H9 (cell line): ENCODE measurements at regions not wholly inside any gene's neighbourhood (a gene's known extent, or its start where the extent isn't known, plus 50 kb on each side); places are given as distances from the start of the nearest gene placed in this dataset.

ENCODE experiments used
- DNase-seq: peaks from one replicate; pipeline ENCODE4 v3.0.0-alpha.2; 2017
- H2AFZ ChIP-seq: one replicate; pipeline ENCODE4 v1.6.1; 2013; ENCODE audit warnings: mild to moderate bottlenecking, low read length, control low read depth, moderate library complexity
- H2AK5ac ChIP-seq: 2 replicates; pipeline ENCODE4 v1.6.1; 2013; ENCODE audit warnings: low read length, control low read depth, mixed read lengths; ENCODE audit not compliant: insufficient read length
- H2BK120ac ChIP-seq: one replicate; pipeline ENCODE4 v1.6.1; 2013; ENCODE audit warnings: low read depth, mild to moderate bottlenecking, low read length, control low read depth, inconsistent platforms; ENCODE audit not compliant: poor library complexity, severe bottlenecking
- H2BK12ac ChIP-seq: 2 replicates; pipeline ENCODE4 v1.6.1; 2013; ENCODE audit warnings: low read length, control low read depth, mixed read lengths, low read depth; ENCODE audit not compliant: insufficient read length
- H2BK15ac ChIP-seq: 2 replicates; pipeline ENCODE4 v1.6.1; 2013; ENCODE audit warnings: low read depth, low read length, control low read depth
- H2BK20ac ChIP-seq: one replicate; pipeline ENCODE4 v1.6.1; 2013; ENCODE audit warnings: low read depth, mild to moderate bottlenecking, low read length, control low read depth, inconsistent platforms; ENCODE audit not compliant: poor library complexity, severe bottlenecking
- H2BK5ac ChIP-seq: 2 replicates; pipeline ENCODE4 v1.6.1; 2013; ENCODE audit warnings: low read length, control low read depth, mixed read lengths; ENCODE audit not compliant: insufficient read length
- H3K14ac ChIP-seq: 2 replicates; pipeline ENCODE4 v1.6.1; 2013; ENCODE audit warnings: low read length, control low read depth; ENCODE audit not compliant: insufficient read depth
- H3K18ac ChIP-seq: 2 replicates; pipeline ENCODE4 v1.6.1; 2013; ENCODE audit warnings: low read depth, mild to moderate bottlenecking, mixed read lengths, low read length, control low read depth; ENCODE audit not compliant: insufficient read length
- H3K23ac ChIP-seq: 2 replicates; pipeline ENCODE4 v1.6.1; 2013; ENCODE audit warnings: low read length, control low read depth, mixed read lengths, low read depth; ENCODE audit not compliant: insufficient read length
- H3K23me2 ChIP-seq: 2 replicates; pipeline ENCODE4 v1.6.1; 2013; ENCODE audit warnings: low read depth, mild to moderate bottlenecking, mixed read lengths, low read length, control low read depth; ENCODE audit not compliant: insufficient read length, poor library complexity, severe bottlenecking
- H3K27ac ChIP-seq: 2 replicates; pipeline ENCODE4 v1.5.1; 2013; ENCODE audit warnings: low read length, control low read depth, mixed read lengths, low read depth; ENCODE audit not compliant: insufficient read length
- H3K27me3 ChIP-seq: 2 replicates; pipeline ENCODE4 v1.6.1; 2013; ENCODE audit warnings: low read length, control low read depth, inconsistent platforms; ENCODE audit not compliant: insufficient read depth
- H3K4ac ChIP-seq: 2 replicates; pipeline ENCODE4 v1.6.1; 2013; ENCODE audit warnings: low read depth, mild to moderate bottlenecking, control low read depth, inconsistent platforms, low read length, moderate library complexity
- H3K4me1 ChIP-seq: 2 replicates; pipeline ENCODE4 v1.6.1; 2013; ENCODE audit warnings: low read length, control low read depth, inconsistent platforms; ENCODE audit not compliant: insufficient read depth
- H3K4me2 ChIP-seq: 2 replicates; pipeline ENCODE4 v1.6.1; 2013; ENCODE audit warnings: low read length, control low read depth, mixed read lengths; ENCODE audit not compliant: insufficient read length, insufficient read depth
- H3K56ac ChIP-seq: 2 replicates; pipeline ENCODE4 v1.6.1; 2013; ENCODE audit warnings: low read depth, mild to moderate bottlenecking, mixed read lengths, low read length, control low read depth; ENCODE audit not compliant: insufficient read length
- H3K79me1 ChIP-seq: 2 replicates; pipeline ENCODE4 v1.6.1; 2013; ENCODE audit warnings: low read depth, mild to moderate bottlenecking, moderate library complexity, low read length, control low read depth, inconsistent platforms; ENCODE audit not compliant: insufficient read depth, poor library complexity, severe bottlenecking
- H3K79me2 ChIP-seq: 2 replicates; pipeline ENCODE4 v1.6.1; 2013; ENCODE audit warnings: low read length, control low read depth, inconsistent platforms; ENCODE audit not compliant: insufficient read depth
- H3K9ac ChIP-seq: 2 replicates; pipeline ENCODE4 v1.6.1; 2013; ENCODE audit warnings: low read length, control low read depth, mixed read lengths; ENCODE audit not compliant: insufficient read length; ENCODE audit errors: extremely low read depth
- H3K9me3 ChIP-seq: one replicate; pipeline ENCODE4 v1.6.1; 2013; ENCODE audit warnings: low read depth, low read length, inconsistent platforms; ENCODE audit not compliant: control insufficient read depth
- H3T11ph ChIP-seq: one replicate; pipeline ENCODE4 v1.6.1; 2013; ENCODE audit warnings: mild to moderate bottlenecking, low read length, control low read depth, inconsistent platforms
- H4K20me1 ChIP-seq: one replicate; pipeline ENCODE4 v1.6.1; 2013; ENCODE audit not compliant: control insufficient read depth, insufficient read length, insufficient read depth
- H4K5ac ChIP-seq: 2 replicates; pipeline ENCODE4 v1.6.1; 2013; ENCODE audit warnings: low read depth, mild to moderate bottlenecking, mixed read lengths, low read length, control low read depth; ENCODE audit not compliant: insufficient read length
- H4K8ac ChIP-seq: replicated peaks from 2 replicates; pipeline ENCODE4 v1.6.1; 2013; ENCODE audit warnings: low read length, control low read depth, mixed read lengths, low read depth; ENCODE audit not compliant: insufficient read length
- H4K91ac ChIP-seq: 2 replicates; pipeline ENCODE4 v1.6.1; 2013; ENCODE audit warnings: low read depth, mild to moderate bottlenecking, moderate library complexity, mixed read lengths, low read length, control low read depth; ENCODE audit not compliant: insufficient read length
- H3K27ac Mint-ChIP-seq, 3 experiments: 2 replicates in 2 of 3; 3 replicates in 1 of 3; pipeline ENCODE4 v1.8.0; 2020 to 2021; ENCODE audit warnings: mixed read lengths in 3 of 3, mild to moderate bottlenecking in 1 of 3, moderate library complexity in 1 of 3
- H3K27me3 Mint-ChIP-seq: 2 replicates; pipeline ENCODE4 v1.8.0; 2021; ENCODE audit warnings: low read depth, mild to moderate bottlenecking, moderate library complexity, mixed read lengths
- H3K36me3 Mint-ChIP-seq, 3 experiments: 2 replicates in 2 of 3; 3 replicates in 1 of 3; pipeline ENCODE4 v1.8.0; 2020 to 2021; ENCODE audit warnings: low read depth in 3 of 3, mixed read lengths in 3 of 3; ENCODE audit not compliant: insufficient read depth in 1 of 3
- H3K4me1 Mint-ChIP-seq, 2 experiments: 2 replicates each; pipeline ENCODE4 v1.8.0; 2020; ENCODE audit warnings: mixed read lengths in 2 of 2
- H3K4me3 Mint-ChIP-seq, 2 experiments: 2 replicates in 1 of 2; 3 replicates in 1 of 2; pipeline ENCODE4 v1.8.0; 2020 to 2021; ENCODE audit warnings: mild to moderate bottlenecking in 2 of 2, mixed read lengths in 2 of 2, moderate library complexity in 1 of 2
- H3K9me3 Mint-ChIP-seq, 2 experiments: 2 replicates in 1 of 2; 3 replicates in 1 of 2; pipeline ENCODE4 v1.8.0; 2020; ENCODE audit warnings: mild to moderate bottlenecking in 2 of 2, mixed read lengths in 2 of 2, moderate library complexity in 1 of 2
- CTCF ChIP-seq: fragments of 200-600 bp; sonication (generic); conservative IDR thresholded peaks from 3 replicates; pipeline ENCODE4 v1.8.0; 2021; ENCODE audit warnings: antibody characterized with exemption, mild to moderate bottlenecking
- WGBS: extraction: QIAGEN DNeasy Blood & Tissue Kit; methylation state at CpG from one replicate; pipeline ENCODE4 v1.1.7; 2013; ENCODE audit warnings: missing lambda C conversion rate, low lambda C conversion rate, mixed read lengths; ENCODE audit not compliant: insufficient read length; ENCODE audit errors: extremely low coverage; 5-methylcytosine and 5-hydroxymethylcytosine counted together

- Mint-ChIP-seq H3K27me3 (no peaks in the 10 kb centered on the region; the same call in 1 of the 2 replicates), H3K4me3 (no peak overlapping the region), H3K27ac (no peak overlapping the region), H3K36me3 (peaks cover 0 to 4% (median 3%) of the 10 kb centered on the region in 3 experiments; a peak in 3 of 7 replicates), H3K9me3 (peaks cover 0 to 1% of the 10 kb centered on the region in 2 experiments; a peak in 2 of 5 replicates), H3K4me1 (peaks cover 20 to 24% of the 10 kb centered on the region in 2 experiments)
- Histone ChIP-seq H3K23ac (no peak overlapping the region), H4K5ac (no peak overlapping the region), H3K79me2 (no peaks in the 10 kb centered on the region), H3K18ac (no peak overlapping the region), H3K27ac (no peak overlapping the region), H2BK5ac (no peak overlapping the region), H3K79me1 (no peaks in the 10 kb centered on the region), H4K91ac (no peak overlapping the region), H3K9ac (no peak overlapping the region), H3K23me2 (no peaks in the 10 kb centered on the region), H3K4ac (no peak overlapping the region), H2BK12ac (no peak overlapping the region), H3K14ac (no peak overlapping the region), H2BK120ac (no peak overlapping the region), H2BK15ac (no peak overlapping the region), H4K20me1 (no peaks in the 10 kb centered on the region), H2AK5ac (no peak overlapping the region), H3K56ac (no peak overlapping the region), H3K27me3 (no peaks in the 10 kb centered on the region), H2AFZ (no peak overlapping the region), H2BK20ac (no peak overlapping the region), H3K9me3 (no peaks in the 10 kb centered on the region), H3K4me1 (no peaks in the 10 kb centered on the region; the same call in 1 of the 2 replicates), H3K4me2 (no peak overlapping the region), H3T11ph (no peak overlapping the region), H4K8ac (no peak overlapping the region)
- TF ChIP-seq CTCF, result no peak
- no CpG with 5 or more reads among the region's 4 CpGs for whole genome bisulfite sequencing
- no peak for DNase-seq
These were observed 393.4 kb upstream of the NFE2L3 start for GRCh38 chr7:25758559-25758958.
